Posterior vena cava (tissue), 2 donors: ENCODE measurements at regions not wholly inside any gene's neighbourhood (a gene's known extent, or its start where the extent isn't known, plus 50 kb on each side); places are given as distances from the start of the nearest gene placed in this dataset.

ENCODE experiments used
- DNase-seq: peaks from one replicate; pipeline ENCODE4 v3.0.0-alpha.2; 2020; ENCODE audit warnings: low spot score
- intact Hi-C, 2 donors: fragments of 100-400 bp; cut with DNase I; formaldehyde crosslinking; loops; one replicate each; pipeline versions ENCODE4 v1.14.1 to v1.14.2; 2022 to 2023
- donor health status: DM: yes; HTN: yes; CAD: no.
- donor health status: DM: yes; HTN: yes; CAD: no.

DNA sequence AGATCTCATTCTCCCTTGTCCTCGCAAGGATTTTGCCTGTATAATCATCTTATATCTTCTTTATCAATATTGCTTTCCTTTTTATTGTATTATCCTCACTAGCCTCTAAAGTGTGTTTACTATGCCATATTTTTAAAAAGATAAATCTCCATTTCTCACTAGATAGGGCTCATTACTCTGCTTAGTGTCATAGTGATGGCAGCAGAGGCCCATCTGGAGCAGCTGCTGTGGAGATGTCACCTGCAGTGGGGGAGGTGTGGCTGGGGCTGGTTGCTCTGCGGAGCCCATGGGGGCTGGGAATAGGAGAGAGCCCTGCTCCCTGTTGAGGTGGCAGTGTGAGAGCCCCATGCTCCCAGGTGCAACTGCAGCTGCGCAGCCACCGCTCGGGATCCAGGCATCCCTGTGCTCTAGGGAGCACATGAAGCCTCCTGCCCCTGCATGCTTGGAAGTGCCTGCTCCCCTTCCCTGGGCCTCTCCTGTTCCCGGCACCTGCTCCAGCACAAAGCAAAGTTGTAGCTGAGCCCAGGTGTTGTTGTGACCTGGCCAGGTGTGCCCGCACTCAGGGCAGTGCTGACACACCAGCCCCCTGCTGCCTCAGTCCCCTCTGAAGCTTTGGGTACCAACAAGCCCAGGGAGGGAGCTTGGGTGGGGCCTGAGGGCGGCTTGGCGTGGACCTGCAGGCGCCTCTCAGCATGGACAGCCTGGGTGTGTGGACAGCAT is 144.6 kb upstream of the MRPS30 start:
- DNase-seq: peak; percentile 73
- intact Hi-C loops: no loop called here

DNA sequence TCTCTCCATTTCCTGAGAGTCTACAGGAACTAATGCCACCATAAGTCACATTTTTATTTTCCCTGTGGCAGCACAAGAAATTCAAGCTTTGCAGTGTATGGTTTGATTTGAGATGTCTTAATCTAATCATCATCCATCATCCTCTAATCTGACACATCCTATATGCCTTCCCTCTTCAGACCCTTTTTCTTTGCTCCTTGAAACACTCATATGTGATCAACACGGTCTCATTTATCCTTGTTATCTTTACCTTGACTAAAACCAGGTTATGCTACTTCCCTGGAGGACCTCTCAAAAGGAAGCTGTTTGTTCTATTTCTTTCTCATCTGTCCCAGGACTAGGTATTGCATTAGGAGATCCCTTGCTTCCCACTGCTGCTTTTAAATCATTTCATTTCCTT is 146.9 kb upstream of the MRPS30 start:
- intact Hi-C loops: no loop called here
- DNase-seq: no peak

DNA sequence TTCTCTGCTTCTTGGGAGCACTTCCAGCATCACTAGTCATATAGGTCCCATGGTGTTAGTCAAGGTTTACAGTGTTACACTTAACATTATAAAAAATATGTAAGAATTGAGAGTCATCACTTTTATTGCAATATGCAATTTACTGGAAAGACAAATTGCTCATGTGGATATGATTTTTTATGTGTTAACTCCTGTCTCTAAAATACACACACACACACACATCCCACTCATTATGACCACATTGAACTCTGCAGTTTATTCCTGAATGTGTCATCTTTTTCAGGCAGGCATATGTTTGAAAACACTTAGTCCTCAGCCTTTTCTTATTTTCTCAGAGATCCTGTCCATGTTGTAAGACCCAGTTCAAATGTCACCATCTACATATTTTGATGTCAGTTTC is 148.5 kb upstream of the MRPS30 start:
- DNase-seq: no peak
- intact Hi-C loops: no loop called here

DNA sequence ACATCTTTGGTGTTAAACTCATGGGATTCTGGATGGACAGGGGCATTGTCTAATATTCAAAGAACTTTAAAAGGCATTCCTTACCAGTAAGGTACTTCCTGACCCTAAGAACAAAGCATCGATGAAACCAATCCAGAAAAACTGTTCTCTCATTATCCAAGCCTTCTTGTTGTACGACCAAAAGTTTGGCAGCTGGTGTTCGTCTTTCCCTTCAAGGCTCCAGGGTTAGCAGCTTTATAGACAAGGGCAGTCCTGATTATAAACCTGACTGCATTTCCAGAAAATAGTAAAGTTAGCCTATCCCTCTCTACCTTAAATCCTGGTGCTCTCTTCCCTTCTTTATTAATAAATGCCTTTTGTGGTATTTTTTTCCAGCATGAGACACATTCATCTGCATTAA is 149.4 kb upstream of the MRPS30 start:
- no peak for DNase-seq
- intact Hi-C loops: no loop called here

DNA sequence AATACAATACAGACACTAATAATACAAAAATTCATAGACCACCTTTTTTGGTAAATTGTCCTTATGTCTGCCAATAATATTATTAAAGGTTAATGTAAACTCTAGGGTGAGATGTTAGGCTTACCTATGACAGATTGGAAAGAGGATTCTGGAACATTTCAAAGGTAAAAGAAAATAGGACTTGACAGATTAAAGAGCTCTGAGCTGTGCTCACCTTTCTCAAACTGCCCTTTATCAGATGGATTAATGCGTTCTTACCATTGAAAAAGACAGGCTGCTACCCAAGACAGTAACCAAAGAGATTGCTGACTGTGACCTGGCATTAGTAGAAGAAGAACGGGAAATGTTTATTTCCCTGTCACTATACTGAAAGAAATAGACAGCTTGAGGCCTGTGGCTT is 156.1 kb upstream of the MRPS30 start:
- intact Hi-C loops: no loop called here
- no peak for DNase-seq

DNA sequence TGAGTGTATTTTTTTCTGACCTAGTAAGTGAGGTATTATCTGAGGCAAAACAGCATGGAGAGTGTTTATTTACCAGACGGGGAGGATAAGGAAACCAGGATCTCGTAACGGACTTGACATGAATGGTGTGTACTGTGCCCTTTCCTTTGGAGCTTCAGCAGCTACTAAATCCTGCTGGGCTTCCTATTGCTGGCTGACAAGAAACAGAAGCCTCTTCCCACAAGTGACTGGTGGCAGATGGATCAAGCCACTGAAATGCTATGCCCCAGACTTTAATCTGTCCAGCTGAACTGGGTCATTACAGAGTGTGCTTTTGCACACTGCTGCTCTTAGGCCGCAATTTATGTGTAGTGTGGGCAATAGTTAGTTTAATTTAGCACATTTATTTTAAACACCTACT is 162.7 kb upstream of the MRPS30 start:
- DNase-seq: no peak
- intact Hi-C loops: no loop called here

DNA sequence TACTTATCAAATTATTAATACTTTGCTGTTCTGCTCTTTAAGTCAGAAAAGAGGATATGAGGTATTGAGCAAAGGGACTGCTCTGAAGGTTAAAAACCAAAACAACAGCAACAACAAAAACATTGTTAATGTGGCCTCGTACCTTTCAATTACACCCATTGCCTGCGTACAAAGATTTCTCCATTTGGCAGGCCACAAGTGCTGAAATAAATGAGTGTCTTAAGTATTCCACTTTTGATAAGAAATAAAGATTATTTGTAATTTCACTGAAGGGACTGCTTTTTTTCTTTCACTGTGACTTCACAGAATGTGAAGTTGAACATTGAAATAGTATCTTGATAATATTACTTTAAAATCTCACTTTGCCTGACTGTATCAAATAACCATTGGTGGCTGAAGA is 163.2 kb upstream of the MRPS30 start:
- no peak for DNase-seq
- intact Hi-C loops: no loop called here

DNA sequence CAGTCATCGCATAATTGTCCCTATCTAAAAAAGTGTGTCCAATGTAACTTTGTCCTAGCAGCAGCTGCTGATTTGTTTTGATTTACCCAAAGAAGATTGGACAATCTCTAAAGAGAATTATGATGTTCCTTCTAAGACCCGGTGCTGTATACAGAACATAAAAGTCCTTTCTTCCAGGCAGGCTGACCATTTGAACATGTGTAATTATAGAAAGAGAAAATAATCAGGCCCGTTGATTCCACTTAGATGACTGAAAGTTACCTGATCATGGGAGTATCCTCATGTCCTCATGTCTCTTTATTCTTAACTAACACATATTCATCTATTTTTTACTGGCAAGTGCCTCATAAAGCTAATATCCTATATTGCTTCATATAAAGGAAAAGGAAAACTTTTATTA is 164.1 kb upstream of the MRPS30 start:
- intact Hi-C loops: no loop called here
- DNase-seq: no peak

DNA sequence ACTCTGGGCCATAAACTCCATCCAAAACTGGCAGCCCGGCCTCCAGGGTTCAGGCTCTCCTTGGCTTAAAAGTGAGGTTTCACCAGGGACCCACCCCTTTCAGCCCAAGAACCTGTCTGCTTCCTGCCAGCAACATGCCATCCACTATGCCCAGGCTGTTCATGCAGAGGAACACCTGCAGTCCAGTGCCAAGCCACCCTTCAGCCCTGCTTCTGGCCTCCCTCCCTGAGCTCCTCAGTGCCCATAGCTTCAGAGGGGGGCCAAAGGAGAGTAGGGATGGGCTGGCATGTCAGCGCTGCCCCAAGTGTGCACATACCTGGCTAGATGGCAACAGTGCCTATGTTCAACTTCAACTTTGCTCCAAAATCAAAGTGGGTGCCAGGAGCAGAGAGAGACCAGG is 166.9 kb upstream of the MRPS30 start:
- intact Hi-C loops: no loop called here

DNA sequence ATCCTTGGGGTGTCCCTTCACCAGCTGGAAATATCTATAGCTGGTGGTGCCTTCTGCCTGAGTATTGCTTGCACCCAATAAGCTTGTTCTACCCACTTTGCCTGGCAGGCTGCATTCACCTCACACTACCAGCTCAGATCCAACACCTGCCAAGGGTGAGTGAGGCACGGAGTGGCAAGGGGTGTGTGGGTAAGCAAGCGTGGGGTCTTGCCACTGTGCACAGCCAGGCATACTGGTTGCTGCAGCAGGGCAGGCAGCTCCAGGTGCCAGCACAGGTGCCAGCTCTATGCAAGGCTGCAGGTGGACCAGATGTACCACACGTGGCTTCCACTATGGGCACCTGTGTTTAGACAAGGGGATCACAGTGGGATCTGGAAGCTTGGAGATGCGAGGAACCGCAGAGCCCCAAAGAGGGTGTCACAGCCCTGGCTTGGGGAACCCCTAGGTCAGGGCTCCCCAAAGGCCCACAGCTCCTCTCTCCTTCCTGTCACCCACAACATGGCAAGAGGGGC is 167.7 kb upstream of the MRPS30 start:
- peak; percentile 37 for DNase-seq
- intact Hi-C loops: no loop called here

More for the DNA sequence above, 166.9 kb upstream of the MRPS30 start:
- peak; percentile 49 for DNase-seq

DNA sequence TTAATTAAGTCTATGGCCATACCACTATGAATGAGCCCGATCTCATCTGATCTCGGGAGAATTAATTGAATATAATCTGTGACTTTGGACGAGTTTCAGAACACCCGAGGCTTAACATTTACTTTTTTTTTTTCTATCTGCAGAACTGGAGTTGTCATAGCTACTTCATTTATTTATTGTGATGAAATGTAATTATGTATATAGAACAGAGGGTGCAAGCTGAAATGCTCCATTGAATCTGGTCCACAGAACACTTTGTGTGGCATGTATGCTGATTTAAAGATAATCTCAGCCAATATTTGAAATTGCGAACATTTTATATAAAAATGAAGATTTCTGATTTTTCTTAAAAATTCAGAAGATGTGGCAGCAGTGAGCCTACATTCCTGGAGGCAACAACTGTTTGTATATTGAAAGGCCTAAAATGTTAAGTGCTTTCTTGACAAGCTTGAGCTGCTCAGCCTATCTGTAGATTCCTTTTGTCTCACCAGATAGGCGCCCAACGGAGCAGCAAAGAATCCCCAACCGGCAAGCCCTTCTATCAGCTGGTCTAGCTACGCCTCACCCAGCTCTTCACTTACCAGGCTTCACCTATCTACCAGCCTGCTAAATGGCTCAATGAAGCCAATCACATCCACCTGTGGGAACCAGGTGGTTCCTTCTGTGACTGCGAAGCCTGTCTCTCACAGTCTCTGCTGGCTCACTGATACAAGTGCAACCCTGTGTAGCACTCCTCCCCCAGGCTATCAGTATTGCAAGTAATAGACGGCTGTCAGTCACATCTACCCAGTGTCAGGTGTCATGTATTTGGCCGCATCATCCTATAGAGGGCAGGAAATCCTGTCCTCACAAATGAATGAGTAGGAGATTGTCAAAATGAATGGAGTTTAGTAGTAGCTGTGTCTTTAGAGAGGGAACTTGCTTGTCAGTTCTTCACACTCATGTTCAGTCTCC is 170.6 kb upstream of the MRPS30 start:
- intact Hi-C loops: no loop called here

DNA sequence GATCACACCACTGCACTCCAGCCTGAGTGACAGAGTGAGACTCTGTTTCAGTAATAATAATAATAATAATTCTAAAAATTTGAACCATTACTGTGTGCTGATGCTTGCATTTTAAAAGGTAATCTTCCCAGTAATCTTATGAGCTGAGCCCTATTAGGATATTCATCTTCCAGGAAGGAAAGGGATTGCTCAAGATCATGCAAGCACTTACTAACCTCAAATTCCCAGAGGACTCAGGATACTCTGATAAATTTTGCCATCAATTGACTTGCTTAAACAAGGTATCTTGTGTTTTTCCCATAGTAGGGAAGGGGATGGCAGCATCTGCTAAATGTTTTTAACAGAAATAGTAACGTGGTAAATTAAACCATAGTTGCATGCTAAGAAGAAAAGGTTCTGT is 176.4 kb upstream of the MRPS30 start:
- intact Hi-C loops: no loop called here
- no peak for DNase-seq

More for the DNA sequence above, 170.6 kb upstream of the MRPS30 start:
- DNase-seq: no peak

DNA sequence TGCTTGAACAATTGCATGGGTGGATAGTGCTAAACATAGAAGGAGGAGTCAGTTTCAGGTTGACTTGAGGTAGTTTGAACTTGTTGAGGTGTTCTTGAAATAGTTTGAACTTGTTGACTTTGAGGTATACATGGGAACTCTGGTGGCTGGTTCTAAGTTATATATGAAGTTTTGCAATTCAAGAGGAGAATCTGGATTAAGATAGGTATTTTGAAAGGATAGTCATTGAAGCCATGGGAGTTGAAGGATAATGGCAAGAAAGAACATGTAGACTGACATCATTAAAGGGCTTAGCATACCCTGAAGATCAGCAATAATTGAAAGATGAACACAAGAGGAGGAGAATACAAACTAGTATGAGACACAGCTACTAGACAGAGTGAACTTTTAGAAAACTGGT is 181.9 kb upstream of the MRPS30 start:
- intact Hi-C loops: no loop called here
- no peak for DNase-seq

DNA sequence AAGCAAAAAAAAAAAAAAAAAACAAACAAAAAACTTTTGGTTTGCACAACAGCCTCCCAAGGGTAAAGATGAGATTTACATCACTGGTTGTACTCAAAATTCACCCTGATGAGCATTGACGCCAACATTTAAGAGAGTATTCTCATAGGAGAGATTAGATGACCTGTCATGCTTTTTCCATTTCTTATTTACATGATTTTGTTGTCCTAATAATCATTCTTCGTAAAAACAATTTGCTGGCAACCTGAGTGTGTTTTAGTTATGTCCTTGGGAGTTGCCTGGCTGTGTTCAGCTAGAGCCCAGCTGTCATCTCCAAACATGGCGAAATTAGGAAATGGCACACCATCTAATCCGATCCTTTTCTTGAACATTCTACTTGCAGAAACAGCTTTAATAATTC is 186.4 kb upstream of the MRPS30 start:
- intact Hi-C loops: no loop called here
- DNase-seq: no peak

DNA sequence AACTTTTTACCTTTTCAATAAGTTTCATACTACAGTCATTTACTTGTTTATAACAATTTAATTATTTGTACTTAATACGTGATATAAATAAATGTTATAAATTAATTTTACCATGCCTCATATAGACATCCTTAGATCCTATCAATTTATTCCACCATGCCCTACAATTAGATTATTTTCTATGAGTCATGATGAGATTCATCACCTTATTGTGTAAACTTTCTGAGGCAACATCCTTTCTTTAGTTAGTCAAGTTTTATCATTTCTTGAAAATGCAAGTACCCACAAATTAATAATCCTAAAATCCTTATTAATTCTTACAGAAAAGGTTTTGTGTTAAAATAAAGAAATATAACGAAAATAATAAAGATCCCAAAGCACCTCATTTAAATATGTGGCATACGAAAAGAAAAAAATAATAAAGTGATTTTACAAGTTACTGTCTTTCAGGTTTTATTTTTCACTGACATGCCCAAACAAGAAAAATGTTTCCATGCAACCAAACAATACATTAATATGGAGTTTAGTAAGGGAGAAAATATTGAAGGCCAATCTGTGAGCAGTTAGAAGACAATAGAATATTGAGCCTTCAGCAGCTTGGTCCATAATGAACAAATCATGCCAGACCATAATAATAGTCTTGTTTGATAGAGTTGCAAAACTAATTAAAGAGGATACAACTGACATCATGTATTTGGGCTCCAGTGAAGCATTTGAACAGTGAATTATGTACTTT is 188.7 kb upstream of the MRPS30 start:
- no peak for DNase-seq
- intact Hi-C loops: no loop called here

DNA sequence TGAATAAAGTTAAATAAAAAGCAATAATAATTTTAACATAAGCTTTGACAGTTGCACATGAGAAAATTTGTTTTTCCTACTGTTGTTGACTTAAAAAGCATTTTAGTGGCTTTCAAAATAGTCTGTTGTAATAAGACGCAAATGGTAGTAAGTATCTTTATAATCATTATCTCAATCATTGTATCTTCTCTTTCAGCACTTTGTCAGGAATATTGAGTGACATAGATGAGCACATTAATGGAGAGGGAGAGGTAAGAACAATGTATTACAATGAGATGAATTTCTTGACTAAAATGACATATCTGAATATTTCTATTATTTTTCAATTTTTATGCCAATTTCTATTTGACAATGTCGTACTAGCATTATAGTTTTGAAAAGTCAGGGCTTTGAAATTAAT is 193.9 kb upstream of the MRPS30 start:
- no peak for DNase-seq
- intact Hi-C loops: no loop called here

DNA sequence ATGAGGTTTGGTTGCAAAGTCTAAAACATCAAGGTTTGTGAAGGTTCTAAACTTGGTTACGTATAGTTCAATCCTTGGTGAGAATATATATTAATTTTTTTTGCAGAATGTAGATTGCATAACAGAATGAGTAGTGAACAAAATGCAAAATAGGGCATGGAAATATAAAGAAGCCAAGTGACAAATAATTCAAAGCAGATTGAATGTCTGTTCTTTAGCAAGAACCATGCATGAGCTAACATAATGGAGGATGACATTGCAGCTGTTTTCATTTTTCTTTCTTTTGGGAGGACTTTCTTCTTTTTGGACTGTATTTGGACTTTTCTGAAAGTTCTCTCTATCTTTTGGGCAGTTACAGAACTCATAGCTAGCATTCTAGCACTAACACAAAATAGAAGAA is 194.8 kb upstream of the MRPS30 start:
- no peak for DNase-seq
- intact Hi-C loops: no loop called here

DNA sequence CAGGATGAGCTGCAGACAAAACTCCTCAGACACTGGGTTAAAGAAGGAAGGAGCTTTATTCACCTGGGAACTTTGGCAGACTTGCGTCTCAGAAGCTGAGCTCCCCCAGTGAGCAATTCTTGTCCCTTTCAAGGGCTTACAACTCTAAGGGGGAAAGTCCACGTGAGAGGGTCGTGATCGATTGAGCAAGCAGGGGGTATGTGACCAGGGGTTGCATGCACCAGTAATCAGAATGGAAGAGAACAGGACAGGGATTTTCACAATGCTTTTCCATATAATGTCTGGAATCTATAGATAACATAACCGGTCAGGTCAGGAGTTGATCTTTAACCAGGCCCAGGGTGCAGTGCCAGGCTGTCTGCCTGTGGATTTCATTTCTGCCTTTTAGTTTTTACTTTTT is 202.8 kb upstream of the MRPS30 start:
- intact Hi-C loops: no loop called here
- no peak for DNase-seq

DNA sequence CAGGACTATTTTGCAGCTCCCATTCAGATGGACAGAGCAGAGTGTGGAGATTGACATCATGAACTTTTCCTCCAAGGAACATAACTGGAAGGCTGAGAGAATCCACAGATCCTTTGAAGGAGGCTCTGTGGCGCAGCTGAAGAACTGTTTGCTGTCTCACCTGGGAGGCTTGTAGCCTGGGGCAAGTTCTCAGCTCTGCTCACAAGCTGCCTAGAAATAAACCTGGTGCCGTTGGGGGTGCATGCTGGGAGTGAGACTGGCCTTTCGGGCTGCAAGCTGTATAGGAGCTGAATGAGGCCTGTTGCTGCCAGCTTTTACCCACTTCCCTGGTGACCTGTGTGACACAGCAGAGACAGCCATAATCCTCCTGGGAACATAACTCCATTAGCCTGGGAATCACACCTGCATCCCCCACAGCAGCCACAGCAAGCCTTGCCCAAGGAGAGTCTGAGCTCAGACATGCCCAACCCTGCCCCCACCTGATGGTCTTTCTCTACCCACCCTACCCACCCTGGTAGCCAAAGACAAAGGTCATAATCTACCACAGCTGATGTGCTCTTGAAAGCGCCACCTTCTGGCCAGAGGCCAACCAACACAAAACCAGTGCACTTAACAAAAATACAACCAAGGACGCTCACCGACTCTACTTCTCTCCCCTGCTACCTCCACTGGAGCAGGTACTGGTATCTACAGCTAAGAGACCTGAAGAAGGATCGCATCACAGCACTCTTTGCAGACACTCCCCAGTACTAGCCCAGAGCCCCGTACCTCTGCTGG is 205.1 kb upstream of the MRPS30 start:
- intact Hi-C loops: no loop called here
- no peak for DNase-seq
